ENCODE measurements at regions not wholly inside any gene's neighbourhood (a gene's known extent, or its start where the extent isn't known, plus 50 kb on each side); places are given as distances from the start of the nearest gene placed in this dataset.

DNA sequence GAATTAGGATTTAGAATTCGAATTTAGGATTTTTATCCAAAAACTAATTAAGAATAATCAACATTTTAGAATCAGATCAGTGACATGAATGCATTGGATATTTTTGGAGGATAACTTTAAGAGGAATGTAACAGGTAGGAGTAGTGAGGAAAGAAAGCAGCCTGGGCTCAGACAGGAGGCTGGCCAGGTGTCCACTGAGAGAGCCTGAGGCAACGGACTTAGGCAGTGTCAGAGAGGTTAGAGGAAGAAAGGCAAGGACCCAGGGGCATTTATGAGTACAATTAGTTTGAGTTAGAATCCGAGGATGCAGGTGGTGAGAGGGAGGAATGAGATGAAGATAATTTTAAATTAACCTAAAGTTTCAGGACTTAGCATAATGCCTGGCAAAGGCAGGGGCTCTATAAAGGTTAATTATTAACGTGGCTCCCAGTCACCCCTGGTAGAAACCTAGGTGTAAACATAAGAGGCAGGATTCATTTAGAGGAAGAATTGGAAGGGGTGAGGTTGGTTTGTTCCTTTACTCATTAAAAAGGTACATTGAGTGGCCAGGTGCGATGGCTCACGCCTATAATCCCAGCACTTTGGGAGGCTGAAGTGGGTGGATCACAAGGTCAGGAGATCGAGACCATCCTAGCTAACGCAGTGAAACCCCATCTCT is 507.1 kb downstream of the TMEM182 start:
- TF ChIP-seq EZH2 (IDR thresholded peaks at IDR 0.05; ENCODE audit: borderline replicate concordance, low read depth, low read length, poor library complexity, severe bottlenecking), result no peak
- no peak for TF ChIP-seq CTCF (conservative IDR thresholded peaks at IDR 0.05; ENCODE audit: low read depth, low read length)
